ENCODE measurements at regions not wholly inside any gene's neighbourhood (a gene's known extent, or its start where the extent isn't known, plus 50 kb on each side); places are given as distances from the start of the nearest gene placed in this dataset.
"Not testable (repeated sequence)": the region's sequence is repeated elsewhere in the genome, so short reads cannot be mapped to it uniquely, and the experiment has no call there.

GRCh38 chr12:91493308-91493707 is 310.7 kb upstream of the DCN start:
- DNase-seq, result no peak

- no peak for DNase-seq
Measured at GRCh38 chr12:91492648-91493047, 310.0 kb upstream of the DCN start.

GRCh38 chr12:91490667-91491311 is 308.2 kb upstream of the DCN start:
- no peak for DNase-seq

GRCh38 chr12:91483471-91483985 is 300.9 kb upstream of the DCN start:
- no peak for DNase-seq

- DNase-seq, result no peak
Measured at GRCh38 chr12:91482231-91482630, 299.6 kb upstream of the DCN start.

GRCh38 chr12:91478500-91478899 is 295.9 kb upstream of the DCN start:
- no peak for DNase-seq

- DNase-seq, result no peak
Measured at GRCh38 chr12:91467686-91468085, 285.1 kb upstream of the DCN start.

GRCh38 chr12:91461061-91461460 is 278.4 kb upstream of the DCN start:
- no peak for DNase-seq

- no peak for DNase-seq
Measured at GRCh38 chr12:91460469-91460868, 277.9 kb upstream of the DCN start.

GRCh38 chr12:91455321-91455720 is 272.7 kb upstream of the DCN start:
- no peak for DNase-seq

GRCh38 chr12:91454179-91454578 is 271.6 kb upstream of the DCN start:
- no peak for DNase-seq

- not testable (repeated sequence) for DNase-seq
Measured at GRCh38 chr12:91452464-91452863, 269.8 kb upstream of the DCN start.

GRCh38 chr12:91441993-91442952 is 259.7 kb upstream of the DCN start:
- no peak for DNase-seq

- DNase-seq, result no peak
Measured at GRCh38 chr12:91441246-91441645, 258.6 kb upstream of the DCN start.

- no peak for DNase-seq
Measured at GRCh38 chr12:91434081-91434480, 251.5 kb upstream of the DCN start.

GRCh38 chr12:91432755-91433154 is 250.1 kb upstream of the DCN start:
- DNase-seq, result no peak

GRCh38 chr12:91432089-91432488 is 249.5 kb upstream of the DCN start:
- no peak for DNase-seq

GRCh38 chr12:91424506-91424905 is 241.9 kb upstream of the DCN start:
- no peak for DNase-seq

- no peak for DNase-seq
Measured at GRCh38 chr12:91423693-91424050, 241.1 kb upstream of the DCN start.

- DNase-seq, result no peak
Measured at GRCh38 chr12:91422811-91423692, 240.4 kb upstream of the DCN start.

- no peak for DNase-seq
Measured at GRCh38 chr12:91422127-91422526, 239.5 kb upstream of the DCN start.

GRCh38 chr12:91419809-91420208 is 237.2 kb upstream of the DCN start:
- DNase-seq, result no peak
